COLO668 (cell line): ENCODE measurements at regions not wholly inside any gene's neighbourhood (a gene's known extent, or its start where the extent isn't known, plus 50 kb on each side); places are given as distances from the start of the nearest gene placed in this dataset.
"Not testable (repeated sequence)": the region's sequence is repeated elsewhere in the genome, so short reads cannot be mapped to it uniquely, and the experiment has no call there.

ENCODE experiments used
- DNase-seq: peaks from one replicate; lab custom pipeline; 2025; ENCODE audit not compliant: unreplicated experiment; lab: John Stamatoyannopoulos, UW

GRCh38 chr1:8171751-8172464 is 145.8 kb upstream of the ERRFI1 start:
- no peak for DNase-seq

- peak; percentile 81 for DNase-seq
Measured at GRCh38 chr1:8170059-8170835, 144.1 kb upstream of the ERRFI1 start.

GRCh38 chr1:8169364-8170058 is 143.4 kb upstream of the ERRFI1 start:
- peak; percentile 87 for DNase-seq

- no peak for DNase-seq
Measured at GRCh38 chr1:8167936-8168335, 141.8 kb upstream of the ERRFI1 start.

- DNase-seq = no peak
Measured at GRCh38 chr1:8166406-8166805, 140.3 kb upstream of the ERRFI1 start.

GRCh38 chr1:8165595-8166360 is 139.7 kb upstream of the ERRFI1 start:
- no peak for DNase-seq

- DNase-seq = no peak
Measured at GRCh38 chr1:8164670-8165069, 138.6 kb upstream of the ERRFI1 start.

- DNase-seq = no peak
Measured at GRCh38 chr1:8163039-8163438, 136.9 kb upstream of the ERRFI1 start.

GRCh38 chr1:8162168-8162567 is 136.1 kb upstream of the ERRFI1 start:
- no peak for DNase-seq

- DNase-seq = peak; percentile 38
Measured at GRCh38 chr1:8161546-8162105, 135.5 kb upstream of the ERRFI1 start.

GRCh38 chr1:8159470-8160024 is 133.4 kb upstream of the ERRFI1 start:
- no peak for DNase-seq

GRCh38 chr1:8158995-8159394 is 132.9 kb upstream of the ERRFI1 start:
- no peak for DNase-seq

- DNase-seq = no peak
Measured at GRCh38 chr1:8157765-8158164, 131.7 kb upstream of the ERRFI1 start.

GRCh38 chr1:8155528-8156186 is 129.5 kb upstream of the ERRFI1 start:
- DNase-seq = no peak

GRCh38 chr1:8154621-8155052 is 128.5 kb upstream of the ERRFI1 start:
- peak; percentile 76 for DNase-seq

- no peak for DNase-seq
Measured at GRCh38 chr1:8153961-8154360, 127.9 kb upstream of the ERRFI1 start.

- DNase-seq = no peak
Measured at GRCh38 chr1:8152731-8153702, 126.9 kb upstream of the ERRFI1 start.

GRCh38 chr1:8151647-8152046 is 125.5 kb upstream of the ERRFI1 start:
- DNase-seq = no peak

- DNase-seq = not testable (repeated sequence)
Measured at GRCh38 chr1:8149756-8150155, 123.6 kb upstream of the ERRFI1 start.
